Fibroblast of lung (primary cell): ENCODE measurements at regions not wholly inside any gene's neighbourhood (a gene's known extent, or its start where the extent isn't known, plus 50 kb on each side); places are given as distances from the start of the nearest gene placed in this dataset.

Experiments
- DNase-seq, 2 donors: peaks; one replicate each; pipeline versions ENCODE4 v3.0.0 to v3.0.0-alpha.2; 2010; ENCODE audit warnings: low read depth in 2 of 2
- H2AFZ ChIP-seq: 2 replicates; pipeline ENCODE4 v1.5.1; 2012; ENCODE audit warnings: low read length, control low read depth, inconsistent platforms
- H3K27ac ChIP-seq: 2 replicates; pipeline ENCODE4 v1.5.1; 2011; ENCODE audit warnings: low read length, control low read depth; ENCODE audit not compliant: insufficient read depth
- H3K27me3 ChIP-seq: 2 replicates; pipeline ENCODE4 v1.5.1; 2011; ENCODE audit warnings: mild to moderate bottlenecking, low read length; ENCODE audit not compliant: control insufficient read depth, insufficient read depth
- H3K36me3 ChIP-seq: 2 replicates; pipeline ENCODE4 v1.5.1; 2011; ENCODE audit warnings: low read length; ENCODE audit not compliant: control insufficient read depth, insufficient read depth
- H3K4me1 ChIP-seq: 2 replicates; pipeline ENCODE4 v1.5.1; 2011; ENCODE audit warnings: low read length; ENCODE audit not compliant: control insufficient read depth, insufficient read depth; ENCODE audit errors: extremely low read depth
- H3K4me2 ChIP-seq: 2 replicates; pipeline ENCODE4 v1.5.1; 2011; ENCODE audit warnings: low read length, control low read depth; ENCODE audit not compliant: insufficient read depth; ENCODE audit errors: extremely low read depth
- H3K4me3 ChIP-seq, 4 experiments: fragments of 200-600 bp in 1 of 4; sonication (generic) in 1 of 4; replicated peaks in 1 of 4; 2 replicates each; pipeline ENCODE4 v1.5.1; 2011 to 2016; ENCODE audit warnings: low read length in 4 of 4, low read depth in 3 of 4, mild to moderate bottlenecking in 3 of 4, control low read depth in 2 of 4, inconsistent platforms in 1 of 4, mixed read lengths in 1 of 4; ENCODE audit not compliant: insufficient read depth in 1 of 4; ENCODE audit errors: control extremely low read depth in 1 of 4
- H3K79me2 ChIP-seq: 2 replicates; pipeline ENCODE4 v1.5.1; 2012; ENCODE audit warnings: mild to moderate bottlenecking, low read length, inconsistent platforms; ENCODE audit not compliant: control insufficient read depth, insufficient read depth
- H3K9ac ChIP-seq: 2 replicates; pipeline ENCODE4 v1.5.1; 2011; ENCODE audit warnings: mild to moderate bottlenecking, low read length, control low read depth; ENCODE audit not compliant: insufficient read depth
- H3K9me3 ChIP-seq: 2 replicates; pipeline ENCODE4 v1.5.1; 2012; ENCODE audit warnings: low read depth, low read length; ENCODE audit not compliant: control insufficient read depth, insufficient read depth
- H4K20me1 ChIP-seq: 2 replicates; pipeline ENCODE4 v1.5.1; 2011; ENCODE audit warnings: low read length; ENCODE audit not compliant: control insufficient read depth, insufficient read depth; ENCODE audit errors: extremely low read depth
- CTCF ChIP-seq, 2 donors: IDR thresholded peaks in 1 of 2; conservative IDR thresholded peaks in 1 of 2; 1 replicate in 1 of 2; 2 replicates in 1 of 2; pipeline ENCODE4 v1.5.1; 2011 to 2012; ENCODE audit warnings: low read length in 2 of 2, control low read depth in 1 of 2, inconsistent platforms in 1 of 2, low read depth in 1 of 2, mild to moderate bottlenecking in 1 of 2
- EZH2 ChIP-seq: IDR thresholded peaks from 2 replicates; pipeline ENCODE4 v1.5.1; 2012; ENCODE audit warnings: low read length, control low read depth, mild to moderate bottlenecking; ENCODE audit errors: missing control alignments

GRCh38 chr2:121873864-121874263 is 118.4 kb downstream of the TSN start:
- no peaks in the 10 kb centered on the region for H3K4me1 ChIP-seq
- H3K27me3 ChIP-seq, result no peaks in the 10 kb centered on the region
- no peak overlapping the region for H3K9ac ChIP-seq
- TF ChIP-seq CTCF (conservative IDR thresholded peaks at IDR 0.05 in 1 of 2, IDR thresholded peaks at IDR 0.05 in 1 of 2; ENCODE audit: low read depth in 1 of 2, low read length in 2 of 2) (no peak), EZH2 (no peak)
- no peak overlapping the region for H3K27ac ChIP-seq
- H3K4me3 ChIP-seq, result no peak overlapping the region
- H2AFZ ChIP-seq, result no peak overlapping the region
- H3K4me2 ChIP-seq, result no peak overlapping the region
- DNase-seq, result no peak
- H4K20me1 ChIP-seq, result no peaks in the 10 kb centered on the region
- no peaks in the 10 kb centered on the region for H3K9me3 ChIP-seq
- H3K79me2 ChIP-seq, result no peaks in the 10 kb centered on the region
- H3K36me3 ChIP-seq, result no peaks in the 10 kb centered on the region

- Histone ChIP-seq H3K4me3 (no peak overlapping the region), H3K4me2 (no peak overlapping the region), H3K79me2 (no peaks in the 10 kb centered on the region), H4K20me1 (no peaks in the 10 kb centered on the region), H2AFZ (no peak overlapping the region), H3K4me1 (no peaks in the 10 kb centered on the region), H3K27me3 (no peaks in the 10 kb centered on the region), H3K36me3 (no peaks in the 10 kb centered on the region), H3K27ac (no peak overlapping the region), H3K9me3 (no peaks in the 10 kb centered on the region), H3K9ac (no peak overlapping the region)
- DNase-seq, result no peak
- no peak for TF ChIP-seq EZH2
- no peak for TF ChIP-seq CTCF (conservative IDR thresholded peaks at IDR 0.05 in 1 of 2, IDR thresholded peaks at IDR 0.05 in 1 of 2; ENCODE audit: low read depth in 1 of 2, low read length in 2 of 2)
These were observed 120.2 kb downstream of the TSN start for GRCh38 chr2:121875585-121876185.

- H3K27ac ChIP-seq, result no peak overlapping the region
- no peak overlapping the region for H2AFZ ChIP-seq
- no peaks in the 10 kb centered on the region for H3K79me2 ChIP-seq
- no peaks in the 10 kb centered on the region for H3K36me3 ChIP-seq
- H4K20me1 ChIP-seq, result no peaks in the 10 kb centered on the region
- no peak for DNase-seq
- H3K9me3 ChIP-seq, result no peaks in the 10 kb centered on the region
- H3K4me1 ChIP-seq, result no peaks in the 10 kb centered on the region
- H3K27me3 ChIP-seq, result no peaks in the 10 kb centered on the region
- TF ChIP-seq CTCF (conservative IDR thresholded peaks at IDR 0.05 in 1 of 2, IDR thresholded peaks at IDR 0.05 in 1 of 2; ENCODE audit: low read depth in 1 of 2, low read length in 2 of 2), result no peak
- no peak overlapping the region for H3K4me3 ChIP-seq
- H3K4me2 ChIP-seq, result no peak overlapping the region
- no peak overlapping the region for H3K9ac ChIP-seq
These were observed 121.9 kb downstream of the TSN start for GRCh38 chr2:121877366-121877765.
